Thyroid gland (tissue), 4 donors: ENCODE measurements at regions not wholly inside any gene's neighbourhood (a gene's known extent, or its start where the extent isn't known, plus 50 kb on each side); places are given as distances from the start of the nearest gene placed in this dataset.

Source experiments
- CTCF ChIP-seq, 6 experiments: fragments of 200-600 bp in 3 of 6; fragments of 450-650 bp in 3 of 6; sonication (generic) in 3 of 6; IDR thresholded peaks; one replicate each; pipeline ENCODE4 v1.5.1; 2016 to 2019; ENCODE audit warnings: antibody characterized with exemption in 6 of 6, mild to moderate bottlenecking in 2 of 6, inconsistent platforms in 1 of 6, moderate library complexity in 1 of 6
- POLR2A ChIP-seq, 2 donors: fragments of 450-650 bp; IDR thresholded peaks; one replicate each; pipeline ENCODE4 v1.6.1; 2017; ENCODE audit warnings: antibody characterized with exemption in 2 of 2, mild to moderate bottlenecking in 2 of 2, moderate library complexity in 1 of 2

GRCh38 chr1:200282497-200283122 is 127.2 kb downstream of the ZNF281 start:
- TF ChIP-seq CTCF (IDR thresholded peaks at IDR 0.05): no peak
- TF ChIP-seq POLR2A (IDR thresholded peaks at IDR 0.05): no peak
